ENCODE measurements at regions not wholly inside any gene's neighbourhood (a gene's known extent, or its start where the extent isn't known, plus 50 kb on each side); places are given as distances from the start of the nearest gene placed in this dataset.

DNA sequence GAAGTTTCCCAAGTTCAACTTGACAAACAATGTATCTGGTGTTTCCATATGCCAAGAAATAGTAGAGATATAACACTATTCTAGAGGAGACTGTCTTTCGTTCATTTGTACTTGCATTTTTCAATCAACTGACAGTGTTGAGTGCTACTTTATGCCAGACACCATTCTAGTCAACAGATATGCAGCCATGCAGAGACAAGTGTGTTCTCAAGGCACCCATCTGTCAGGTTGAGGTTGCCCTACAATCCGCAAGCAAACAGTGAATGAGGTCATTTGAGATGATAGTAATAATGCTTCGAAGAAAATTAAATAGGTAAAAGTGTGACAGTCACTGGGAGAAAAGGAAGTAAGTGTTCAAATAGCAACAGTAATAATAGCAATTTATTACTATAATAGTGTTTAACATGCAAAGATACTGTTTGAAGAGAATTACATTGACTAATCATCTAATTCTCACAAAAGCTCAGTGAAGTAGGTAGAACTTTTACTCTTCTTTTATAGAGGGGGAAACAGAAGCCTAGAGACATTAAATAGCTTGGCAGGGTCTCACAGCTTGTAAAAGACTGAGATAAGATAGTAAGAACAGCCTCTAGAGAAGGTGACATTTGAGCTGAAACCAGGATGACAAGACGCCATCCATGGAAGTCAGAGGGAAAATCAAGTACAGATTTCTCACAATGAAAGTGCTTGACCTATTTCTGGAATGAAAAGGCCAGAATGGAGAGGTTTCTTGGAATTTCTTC, 936.9 kb downstream of the SORCS3 start:
- TF ChIP-seq, protein P1, sequence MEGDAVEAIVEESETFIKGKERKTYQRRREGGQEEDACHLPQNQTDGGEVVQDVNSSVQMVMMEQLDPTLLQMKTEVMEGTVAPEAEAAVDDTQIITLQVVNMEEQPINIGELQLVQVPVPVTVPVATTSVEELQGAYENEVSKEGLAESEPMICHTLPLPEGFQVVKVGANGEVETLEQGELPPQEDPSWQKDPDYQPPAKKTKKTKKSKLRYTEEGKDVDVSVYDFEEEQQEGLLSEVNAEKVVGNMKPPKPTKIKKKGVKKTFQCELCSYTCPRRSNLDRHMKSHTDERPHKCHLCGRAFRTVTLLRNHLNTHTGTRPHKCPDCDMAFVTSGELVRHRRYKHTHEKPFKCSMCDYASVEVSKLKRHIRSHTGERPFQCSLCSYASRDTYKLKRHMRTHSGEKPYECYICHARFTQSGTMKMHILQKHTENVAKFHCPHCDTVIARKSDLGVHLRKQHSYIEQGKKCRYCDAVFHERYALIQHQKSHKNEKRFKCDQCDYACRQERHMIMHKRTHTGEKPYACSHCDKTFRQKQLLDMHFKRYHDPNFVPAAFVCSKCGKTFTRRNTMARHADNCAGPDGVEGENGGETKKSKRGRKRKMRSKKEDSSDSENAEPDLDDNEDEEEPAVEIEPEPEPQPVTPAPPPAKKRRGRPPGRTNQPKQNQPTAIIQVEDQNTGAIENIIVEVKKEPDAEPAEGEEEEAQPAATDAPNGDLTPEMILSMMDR (IDR thresholded peaks at IDR 0.05), result no peak
- no peak for TF ChIP-seq POLR2A (IDR thresholded peaks at IDR 0.05)

Data from lower leg skin (tissue), 3 donors.